ENCODE measurements at regions not wholly inside any gene's neighbourhood (a gene's known extent, or its start where the extent isn't known, plus 50 kb on each side); places are given as distances from the start of the nearest gene placed in this dataset.

GRCh38 chr2:183214680-183215079 lies 90.4 kb downstream of the NUP35 start:
- peak; percentile 0 for DNase-seq (ENCODE audit: low read depth)
- no peak overlapping the region for H3K4me3 ChIP-seq (ENCODE audit: low read depth, low read length)
- TF ChIP-seq, protein P1, sequence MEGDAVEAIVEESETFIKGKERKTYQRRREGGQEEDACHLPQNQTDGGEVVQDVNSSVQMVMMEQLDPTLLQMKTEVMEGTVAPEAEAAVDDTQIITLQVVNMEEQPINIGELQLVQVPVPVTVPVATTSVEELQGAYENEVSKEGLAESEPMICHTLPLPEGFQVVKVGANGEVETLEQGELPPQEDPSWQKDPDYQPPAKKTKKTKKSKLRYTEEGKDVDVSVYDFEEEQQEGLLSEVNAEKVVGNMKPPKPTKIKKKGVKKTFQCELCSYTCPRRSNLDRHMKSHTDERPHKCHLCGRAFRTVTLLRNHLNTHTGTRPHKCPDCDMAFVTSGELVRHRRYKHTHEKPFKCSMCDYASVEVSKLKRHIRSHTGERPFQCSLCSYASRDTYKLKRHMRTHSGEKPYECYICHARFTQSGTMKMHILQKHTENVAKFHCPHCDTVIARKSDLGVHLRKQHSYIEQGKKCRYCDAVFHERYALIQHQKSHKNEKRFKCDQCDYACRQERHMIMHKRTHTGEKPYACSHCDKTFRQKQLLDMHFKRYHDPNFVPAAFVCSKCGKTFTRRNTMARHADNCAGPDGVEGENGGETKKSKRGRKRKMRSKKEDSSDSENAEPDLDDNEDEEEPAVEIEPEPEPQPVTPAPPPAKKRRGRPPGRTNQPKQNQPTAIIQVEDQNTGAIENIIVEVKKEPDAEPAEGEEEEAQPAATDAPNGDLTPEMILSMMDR (IDR thresholded peaks at IDR 0.05; ENCODE audit: low read depth, low read length, missing control alignments), result no peak

DNA sequence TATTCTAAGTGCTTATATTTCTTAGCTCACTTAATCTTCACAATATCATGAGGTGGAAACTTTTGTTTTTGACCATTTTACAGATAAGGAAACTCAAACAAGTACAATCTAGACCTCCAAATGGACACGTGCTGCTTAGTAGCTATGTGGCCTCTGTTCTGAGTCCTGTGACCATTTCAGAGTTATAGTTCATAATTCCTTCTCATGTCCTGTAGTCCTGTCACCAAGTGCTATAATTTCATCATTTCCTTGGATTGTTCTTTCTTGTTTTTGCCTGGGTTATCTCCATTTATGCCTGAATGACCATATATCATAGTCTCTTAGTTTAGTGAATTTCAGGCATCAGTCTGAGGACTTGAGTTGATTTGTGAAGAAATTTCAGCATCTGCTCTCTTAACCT lies 91.7 kb downstream of the NUP35 start:
- TF ChIP-seq, protein P1 (IDR thresholded peaks at IDR 0.05; ENCODE audit: low read depth, low read length, missing control alignments), result no peak
- no peak overlapping the region for H3K4me3 ChIP-seq (ENCODE audit: low read depth, low read length)
- DNase-seq (ENCODE audit: low read depth), result no peak

GRCh38 chr2:183219888-183220287 lies 95.6 kb downstream of the NUP35 start:
- H3K4me3 ChIP-seq (ENCODE audit: low read depth, low read length), result no peak overlapping the region
- TF ChIP-seq, protein P1 (IDR thresholded peaks at IDR 0.05; ENCODE audit: low read depth, low read length, missing control alignments), result no peak
- DNase-seq (ENCODE audit: low read depth), result no peak

GRCh38 chr2:183222751-183223150 lies 98.5 kb downstream of the NUP35 start:
- DNase-seq (ENCODE audit: low read depth), result no peak
- no peak overlapping the region for H3K4me3 ChIP-seq (ENCODE audit: low read depth, low read length)
- TF ChIP-seq, protein P1 (IDR thresholded peaks at IDR 0.05; ENCODE audit: low read depth, low read length, missing control alignments), result no peak

- H3K4me3 ChIP-seq (ENCODE audit: low read depth, low read length), result no peak overlapping the region
- DNase-seq (ENCODE audit: low read depth), result no peak
- TF ChIP-seq, protein P1 (IDR thresholded peaks at IDR 0.05; ENCODE audit: low read depth, low read length, missing control alignments), result no peak
Measured at GRCh38 chr2:183224948-183225347, 100.7 kb downstream of the NUP35 start.

GRCh38 chr2:183227176-183227575 lies 102.9 kb downstream of the NUP35 start:
- no peak for DNase-seq (ENCODE audit: low read depth)

DNA sequence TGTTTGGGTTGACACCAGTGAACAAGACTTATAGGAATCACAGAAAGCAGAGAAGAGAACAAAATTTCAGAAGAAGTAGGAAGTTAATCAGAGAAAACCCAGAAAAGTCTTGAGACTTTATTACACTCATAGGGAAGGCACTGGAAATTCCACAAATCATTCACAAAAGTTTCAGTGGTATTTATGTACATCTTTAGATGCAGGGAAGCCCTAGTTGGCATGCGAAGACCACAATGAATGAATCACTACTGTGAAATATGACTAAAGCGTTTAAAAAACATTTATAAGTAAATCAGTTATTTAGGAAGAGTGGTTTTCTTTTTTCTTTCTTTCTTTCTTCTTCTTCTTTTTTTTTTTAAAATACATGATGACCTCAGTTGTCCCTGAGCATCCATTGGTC lies 105.1 kb downstream of the NUP35 start:
- no peak for DNase-seq (ENCODE audit: low read depth)
- TF ChIP-seq, protein P1 (IDR thresholded peaks at IDR 0.05; ENCODE audit: low read depth, low read length, missing control alignments), result no peak
- no peak overlapping the region for H3K4me3 ChIP-seq (ENCODE audit: low read depth, low read length)

More at GRCh38 chr2:183227176-183227575, 102.9 kb downstream of the NUP35 start:
- TF ChIP-seq, protein P1 (IDR thresholded peaks at IDR 0.05; ENCODE audit: low read depth, low read length, missing control alignments), result no peak
- no peak overlapping the region for H3K4me3 ChIP-seq (ENCODE audit: low read depth, low read length)
